ENCODE measurements at regions not wholly inside any gene's neighbourhood (a gene's known extent, or its start where the extent isn't known, plus 50 kb on each side); places are given as distances from the start of the nearest gene placed in this dataset.

GRCh38 chrX:113726009-113726408 is 857.9 kb upstream of the HTR2C start:
- H3K4me3 Mint-ChIP-seq (ENCODE audit: unreplicated experiment), result no peak overlapping the region
- POLR2A ChIA-PET, result no interaction called here
- no TSS peak for BruUV-seq (replicated peaks)
- H3K27me3 Mint-ChIP-seq (ENCODE audit: insufficient read depth, unreplicated experiment), result peaks cover 35% of the 10 kb centered on the region
- intact Hi-C loops (cut with micrococcal nuclease), result no loop called here
- no peaks in the 10 kb centered on the region for H3K36me3 Mint-ChIP-seq (ENCODE audit: insufficient read depth, unreplicated experiment)
- no peak for DNase-seq (ENCODE audit: unreplicated experiment)
- TF ChIP-seq CTCF (IDR thresholded peaks at IDR 0.05; ENCODE audit: unreplicated experiment), result no peak
- H3K4me1 Mint-ChIP-seq (ENCODE audit: insufficient read depth, unreplicated experiment), result no peaks in the 10 kb centered on the region
- no peaks in the 10 kb centered on the region for H3K9me3 Mint-ChIP-seq (ENCODE audit: unreplicated experiment)
- no peak overlapping the region for H3K27ac Mint-ChIP-seq (ENCODE audit: low read depth, unreplicated experiment)
- CTCF ChIA-PET, result no interaction called here

- Mint-ChIP-seq H3K4me3 (ENCODE audit: unreplicated experiment) (no peak overlapping the region), H3K36me3 (ENCODE audit: insufficient read depth, unreplicated experiment) (no peaks in the 10 kb centered on the region), H3K9me3 (ENCODE audit: unreplicated experiment) (no peaks in the 10 kb centered on the region), H3K27ac (ENCODE audit: low read depth, unreplicated experiment) (no peak overlapping the region), H3K27me3 (ENCODE audit: insufficient read depth, unreplicated experiment) (peaks cover 46% of the 10 kb centered on the region), H3K4me1 (ENCODE audit: insufficient read depth, unreplicated experiment) (no peaks in the 10 kb centered on the region)
- CTCF ChIA-PET, result no interaction called here
- no peak for TF ChIP-seq CTCF (IDR thresholded peaks at IDR 0.05; ENCODE audit: unreplicated experiment)
- POLR2A ChIA-PET, result no interaction called here
- DNase-seq (ENCODE audit: unreplicated experiment), result no peak
- no TSS peak for BruUV-seq (replicated peaks)
- intact Hi-C loops (cut with micrococcal nuclease), result no loop called here
Measured at GRCh38 chrX:113699939-113700338, 859.3 kb upstream of the AMOT start.

- intact Hi-C loops (cut with micrococcal nuclease), result no loop called here
- DNase-seq (ENCODE audit: unreplicated experiment), result peak; percentile 49
- TF ChIP-seq CTCF (IDR thresholded peaks at IDR 0.05; ENCODE audit: unreplicated experiment), result no peak
- H3K9me3 Mint-ChIP-seq (ENCODE audit: unreplicated experiment), result no peaks in the 10 kb centered on the region
- H3K27me3 Mint-ChIP-seq (ENCODE audit: insufficient read depth, unreplicated experiment), result peaks cover 74% of the 10 kb centered on the region
- no TSS peak for BruUV-seq (replicated peaks)
- no peak overlapping the region for H3K4me3 Mint-ChIP-seq (ENCODE audit: unreplicated experiment)
- H3K36me3 Mint-ChIP-seq (ENCODE audit: insufficient read depth, unreplicated experiment), result no peaks in the 10 kb centered on the region
- H3K27ac Mint-ChIP-seq (ENCODE audit: low read depth, unreplicated experiment), result no peak overlapping the region
- H3K4me1 Mint-ChIP-seq (ENCODE audit: insufficient read depth, unreplicated experiment), result no peaks in the 10 kb centered on the region
- CTCF ChIA-PET, result no interaction called here
- POLR2A ChIA-PET, result no interaction called here
Measured at GRCh38 chrX:113675278-113675677, 834.6 kb upstream of the AMOT start.

GRCh38 chrX:113651306-113651705 is 810.7 kb upstream of the AMOT start:
- no peak overlapping the region for H3K4me3 Mint-ChIP-seq (ENCODE audit: unreplicated experiment)
- H3K9me3 Mint-ChIP-seq (ENCODE audit: unreplicated experiment), result no peaks in the 10 kb centered on the region
- no peaks in the 10 kb centered on the region for H3K4me1 Mint-ChIP-seq (ENCODE audit: insufficient read depth, unreplicated experiment)
- TF ChIP-seq CTCF (IDR thresholded peaks at IDR 0.05; ENCODE audit: unreplicated experiment), result no peak
- H3K36me3 Mint-ChIP-seq (ENCODE audit: insufficient read depth, unreplicated experiment), result no peaks in the 10 kb centered on the region
- intact Hi-C loops (cut with micrococcal nuclease), result no loop called here
- peaks cover 55% of the 10 kb centered on the region for H3K27me3 Mint-ChIP-seq (ENCODE audit: insufficient read depth, unreplicated experiment)
- no peak for DNase-seq (ENCODE audit: unreplicated experiment)
- no TSS peak for BruUV-seq (replicated peaks)
- CTCF ChIA-PET, result no interaction called here
- H3K27ac Mint-ChIP-seq (ENCODE audit: low read depth, unreplicated experiment), result no peak overlapping the region
- POLR2A ChIA-PET, result no interaction called here
